ENCODE measurements at regions not wholly inside any gene's neighbourhood (a gene's known extent, or its start where the extent isn't known, plus 50 kb on each side); places are given as distances from the start of the nearest gene placed in this dataset.

DNA sequence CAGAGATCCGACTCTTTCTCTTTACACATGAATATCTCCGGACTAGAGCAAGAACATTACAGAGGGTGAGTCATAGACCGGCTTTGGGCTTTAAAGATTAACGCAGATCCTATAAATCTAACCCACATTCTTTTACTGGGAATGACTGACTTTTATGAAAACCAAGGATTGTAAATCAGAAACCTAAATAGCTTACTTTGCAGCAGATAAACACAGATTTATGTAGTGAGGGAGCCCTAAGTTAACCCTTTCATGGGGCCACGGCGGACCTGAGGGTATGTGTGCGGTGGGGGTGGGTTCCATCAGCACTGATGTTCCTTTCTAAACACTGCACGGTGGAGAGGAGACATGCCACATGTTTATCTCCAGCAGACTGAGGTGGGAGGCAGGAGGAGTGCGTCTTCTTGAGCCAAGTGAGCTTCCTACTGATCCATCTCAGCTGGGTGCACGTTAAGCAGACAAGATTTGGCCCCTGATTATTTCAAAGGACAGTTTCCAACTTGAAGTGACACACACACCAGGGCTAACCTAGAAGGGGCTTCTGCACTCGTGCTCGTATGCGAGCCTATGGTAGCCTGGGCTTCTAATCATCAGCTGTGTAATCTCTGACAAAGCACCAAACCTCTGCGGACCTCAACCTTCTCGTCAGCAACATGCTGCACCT is 127.6 kb downstream of the WDR11 start:
- TF ChIP-seq CTCF (IDR thresholded peaks at IDR 0.05; ENCODE audit: insufficient read depth, low read length, poor library complexity, severe bottlenecking), result no peak
- TF ChIP-seq EZH2phosphoT487 (conservative IDR thresholded peaks at IDR 0.05; ENCODE audit: low read length), result no peak
